GM21423 (cell line): ENCODE measurements at regions not wholly inside any gene's neighbourhood (a gene's known extent, or its start where the extent isn't known, plus 50 kb on each side); places are given as distances from the start of the nearest gene placed in this dataset.

Experiments
- ATAC-seq: cut with Tn5 transposase; IDR thresholded peaks from one replicate; pipeline ENCODE4 v1.9.1; 2021; ENCODE audit warnings: mild to moderate bottlenecking, moderate library complexity; ENCODE audit not compliant: unreplicated experiment

DNA sequence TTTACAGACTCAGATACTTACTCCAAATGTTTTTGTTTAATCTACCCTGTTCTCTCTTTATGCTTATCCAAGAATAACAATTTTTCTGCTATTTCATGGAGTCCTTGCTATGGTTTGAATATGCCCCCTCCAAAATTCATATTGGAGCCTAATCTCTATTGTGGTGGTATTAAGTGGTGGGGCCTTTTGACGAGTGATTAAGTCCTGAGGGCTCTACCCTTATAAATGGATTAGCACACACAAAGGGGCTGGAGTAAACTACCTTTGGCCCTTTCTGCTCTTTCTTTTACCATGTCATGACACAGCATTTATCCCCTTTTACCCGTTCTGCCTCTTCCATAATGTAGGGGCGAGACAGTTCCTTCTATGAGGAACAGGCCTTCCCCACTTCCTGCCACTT is 285.5 kb downstream of the GASK1B start:
- ATAC-seq = no peak

DNA sequence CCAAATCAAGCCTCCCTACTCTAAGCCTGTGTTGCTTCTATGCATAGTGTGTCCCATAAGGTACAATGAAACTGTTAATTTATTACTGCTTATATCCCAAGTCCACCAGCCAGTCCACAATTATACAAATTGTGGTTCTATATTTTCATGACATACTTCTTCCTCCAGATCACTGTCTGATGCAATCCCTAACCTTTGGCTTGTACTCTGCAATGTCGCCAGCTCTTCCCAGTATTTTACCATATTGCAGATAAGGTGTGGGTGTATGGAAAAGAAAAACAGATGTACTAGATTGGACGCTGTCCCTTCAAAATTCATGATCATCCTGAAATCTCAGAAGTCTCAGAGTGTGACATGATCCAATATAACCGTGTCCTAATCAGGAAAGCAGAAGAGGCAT is 286.2 kb downstream of the GASK1B start:
- ATAC-seq = no peak

GRCh38 chr4:157885811-157886210 is 287.0 kb downstream of the GASK1B start:
- ATAC-seq = no peak

DNA sequence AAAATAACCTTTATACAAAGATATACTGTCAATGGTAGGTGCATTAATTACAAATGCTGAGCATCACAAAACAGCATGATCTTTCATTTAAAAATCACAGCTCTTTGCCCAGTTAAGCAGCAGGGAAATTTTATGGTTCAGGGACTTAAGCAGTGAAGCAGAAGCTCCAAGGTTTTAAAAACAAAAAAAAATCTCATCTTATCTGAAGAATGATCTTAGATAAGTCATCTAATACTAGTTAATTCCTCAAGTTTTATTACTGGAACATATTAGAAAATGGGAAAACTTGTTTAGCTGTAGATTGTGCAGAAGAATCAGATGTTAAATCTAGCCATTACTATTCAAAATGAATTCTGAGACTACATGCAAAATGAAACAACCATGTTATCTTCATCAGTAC is 289.9 kb downstream of the GASK1B start:
- ATAC-seq = no peak

GRCh38 chr4:157880761-157881160 is 292.1 kb downstream of the GASK1B start:
- no peak for ATAC-seq

GRCh38 chr4:157854819-157855218 is 318.0 kb downstream of the GASK1B start:
- no peak for ATAC-seq

GRCh38 chr4:157840648-157841047 is 332.2 kb downstream of the GASK1B start:
- ATAC-seq = no peak

- no peak for ATAC-seq
Measured at GRCh38 chr4:157840034-157840433, 332.8 kb downstream of the GASK1B start.

GRCh38 chr4:157838366-157838765 is 334.5 kb downstream of the GASK1B start:
- ATAC-seq = no peak

- ATAC-seq = no peak
Measured at GRCh38 chr4:157837071-157837703, 335.6 kb downstream of the GASK1B start.

DNA sequence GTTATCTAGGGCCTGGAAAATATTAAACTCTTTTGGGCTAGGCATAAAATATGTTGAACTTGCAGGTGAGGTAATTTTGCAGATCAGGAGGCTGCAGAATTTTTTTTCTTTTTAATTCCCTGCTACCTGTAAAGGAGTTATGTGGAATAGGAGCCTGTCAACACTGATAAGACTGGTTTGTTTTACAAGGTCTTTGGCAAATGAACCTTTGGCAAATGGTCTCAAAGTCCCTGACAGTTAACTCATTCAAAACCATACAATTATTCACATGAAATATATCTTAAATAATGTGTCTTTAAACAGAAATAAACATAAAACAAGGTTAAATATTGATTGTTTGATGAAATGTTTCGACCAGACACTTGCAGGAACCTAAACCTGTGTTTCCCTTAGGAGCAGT is 340.2 kb downstream of the GASK1B start:
- ATAC-seq = no peak

- ATAC-seq = no peak
Measured at GRCh38 chr4:157824021-157824420, 348.8 kb downstream of the GASK1B start.

DNA sequence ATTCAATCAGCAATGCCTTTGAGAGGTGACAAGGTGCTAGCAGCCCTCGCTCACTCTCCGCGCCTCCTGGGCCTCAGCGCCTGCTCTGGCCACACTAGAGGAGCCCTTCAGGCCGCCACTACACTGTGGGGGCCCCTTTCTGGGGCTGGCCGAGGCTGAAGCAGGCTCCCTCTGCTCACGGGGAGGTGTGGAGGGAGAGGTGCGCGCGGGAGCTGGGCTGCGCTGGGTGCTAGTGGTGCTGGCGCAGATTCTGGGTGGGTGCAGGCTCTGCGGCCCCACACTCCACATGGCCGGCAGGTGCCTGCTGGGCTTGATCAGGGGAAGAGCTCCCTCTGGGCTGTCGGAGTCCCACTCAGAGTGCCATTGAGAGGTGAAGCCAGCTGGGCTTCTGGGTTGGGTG is 351.0 kb downstream of the GASK1B start:
- no peak for ATAC-seq

DNA sequence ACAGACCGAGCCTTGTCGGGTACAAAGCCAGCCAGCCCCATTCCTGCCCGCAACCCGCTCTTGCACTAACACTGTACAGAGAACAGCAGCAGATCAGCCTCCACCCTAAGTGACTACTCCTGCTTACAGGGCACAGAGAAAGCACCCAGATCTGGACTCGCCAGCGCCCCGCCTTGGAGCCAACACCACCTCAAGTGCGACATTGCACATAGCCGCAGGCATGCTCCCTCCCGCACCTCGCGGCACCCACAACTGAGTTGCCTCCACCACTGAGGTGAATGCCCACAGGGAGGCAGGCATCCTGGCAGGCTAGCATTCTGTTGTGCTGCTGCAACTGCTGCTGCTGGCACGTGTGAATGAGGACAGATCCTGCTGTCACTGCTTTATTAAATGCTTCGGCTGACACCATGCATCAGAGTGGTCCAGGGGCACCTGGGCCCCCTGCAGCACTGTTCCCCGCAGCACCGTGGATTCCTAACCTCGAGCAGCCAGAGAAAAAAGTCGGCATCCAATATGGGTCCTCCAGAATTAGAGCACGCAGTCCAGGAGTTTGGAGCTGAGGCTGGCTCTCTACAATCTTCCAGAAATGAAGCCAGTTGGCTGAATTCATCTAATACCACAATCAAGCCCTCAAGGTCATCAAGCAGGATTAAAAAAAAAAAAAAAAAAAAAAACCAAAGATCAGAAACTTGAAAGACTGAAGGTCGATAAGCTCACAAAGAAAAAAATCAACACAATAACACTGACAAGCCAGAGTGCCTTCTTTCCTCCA is 352.9 kb downstream of the GASK1B start:
- no peak for ATAC-seq

DNA sequence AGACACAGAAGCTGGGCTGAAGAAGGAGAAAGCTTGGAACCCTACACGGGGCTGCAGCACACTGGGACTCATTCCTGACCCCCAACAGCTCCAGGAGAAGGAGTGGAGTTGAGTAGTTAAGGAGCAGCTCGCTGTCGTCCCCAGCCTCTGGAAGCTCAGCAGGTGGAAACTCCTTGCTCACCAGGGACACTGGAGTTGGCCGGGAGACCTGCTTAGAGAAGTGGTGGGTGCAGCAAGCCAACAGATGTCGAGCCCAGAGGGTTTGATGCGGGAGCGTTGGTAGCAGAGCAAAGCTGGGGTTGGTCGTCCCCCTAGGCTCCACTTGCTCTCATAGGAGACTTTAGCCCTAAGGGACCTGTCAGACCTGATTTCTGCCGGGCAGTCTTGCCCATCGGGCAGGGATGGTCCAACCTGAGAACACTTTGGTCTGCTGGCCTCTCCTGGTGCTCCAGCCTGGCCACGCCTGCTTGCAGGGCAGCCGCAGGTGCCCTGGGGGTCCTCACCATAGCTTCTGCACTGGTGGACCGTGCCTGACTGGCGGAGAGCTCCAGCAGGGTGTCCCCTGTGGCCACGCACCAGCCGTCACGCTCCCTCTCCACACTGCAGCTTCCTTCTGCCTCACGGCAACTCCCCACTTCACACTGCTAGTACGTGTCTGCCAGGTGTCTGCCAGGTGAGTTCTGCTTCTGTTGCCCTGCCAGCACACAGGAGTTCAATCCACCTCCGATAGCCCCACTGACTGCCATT is 353.7 kb downstream of the GASK1B start:
- no peak for ATAC-seq

DNA sequence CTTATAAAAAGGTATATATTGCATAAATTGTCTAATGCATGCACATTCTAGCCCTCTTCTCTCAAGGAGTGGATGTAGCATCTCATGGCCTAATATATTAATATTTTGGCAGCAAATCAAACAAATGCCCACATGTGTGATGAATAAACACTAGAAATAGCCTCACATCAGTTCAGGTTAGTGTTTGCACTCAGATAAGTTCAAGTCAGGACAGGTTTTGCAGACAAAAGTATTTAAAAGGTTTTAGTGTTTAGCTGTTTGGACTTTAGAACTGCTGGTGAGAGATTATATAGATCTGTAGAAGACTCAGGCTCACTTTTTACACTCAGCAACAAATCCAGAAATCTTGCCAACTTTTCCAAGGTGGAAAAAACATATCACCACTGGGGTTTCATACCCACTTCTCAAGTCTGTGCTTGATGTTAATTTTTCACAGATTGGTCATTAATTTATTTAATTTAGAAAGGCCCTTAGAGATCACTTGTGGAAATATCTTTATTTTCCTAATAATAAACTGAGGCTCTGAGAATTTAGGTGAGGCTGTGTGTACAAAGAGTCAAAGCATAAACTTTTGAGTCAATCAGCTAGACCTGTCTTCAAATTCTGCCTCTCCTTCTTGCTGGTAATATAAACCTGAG is 362.6 kb downstream of the GASK1B start:
- ATAC-seq = no peak

GRCh38 chr4:157808796-157809383 is 363.9 kb downstream of the GASK1B start:
- no peak for ATAC-seq

DNA sequence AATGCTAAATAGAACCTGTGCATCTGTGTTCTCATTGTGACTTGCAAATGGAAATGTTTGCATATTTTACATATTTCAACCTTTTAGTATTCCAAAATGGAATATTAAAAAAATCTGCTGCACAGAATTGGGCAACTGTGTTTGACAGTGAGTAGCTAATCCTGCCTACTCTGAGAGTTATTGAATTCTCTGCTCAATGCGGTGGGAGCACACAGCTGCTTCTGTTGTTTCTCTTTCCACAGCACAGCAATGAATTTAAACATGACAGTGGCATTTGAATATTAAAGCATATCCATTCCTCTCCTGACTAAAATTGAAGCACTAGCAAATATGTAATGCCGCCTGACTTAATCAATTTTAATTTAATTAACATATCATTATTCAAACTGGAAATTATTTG is 366.6 kb downstream of the GASK1B start:
- ATAC-seq = no peak

DNA sequence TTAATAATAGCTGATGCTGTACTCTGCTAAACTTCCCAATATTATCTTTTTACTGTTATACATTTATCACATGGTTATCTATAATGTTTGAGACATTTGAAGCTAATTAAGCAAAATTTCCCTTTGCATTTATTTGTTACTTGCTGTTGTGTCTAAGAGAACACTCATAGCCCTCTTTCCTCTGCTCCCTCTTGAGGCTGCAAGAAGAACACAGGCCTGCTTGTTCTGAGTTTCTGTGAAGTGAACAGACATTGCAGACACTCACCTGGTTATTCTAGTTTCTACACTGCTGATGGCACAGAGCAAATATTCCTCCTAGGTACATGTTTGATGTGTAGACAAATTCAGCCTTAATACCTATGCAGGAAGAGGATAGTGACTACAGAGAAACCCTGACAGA is 367.8 kb downstream of the GASK1B start:
- ATAC-seq = no peak

DNA sequence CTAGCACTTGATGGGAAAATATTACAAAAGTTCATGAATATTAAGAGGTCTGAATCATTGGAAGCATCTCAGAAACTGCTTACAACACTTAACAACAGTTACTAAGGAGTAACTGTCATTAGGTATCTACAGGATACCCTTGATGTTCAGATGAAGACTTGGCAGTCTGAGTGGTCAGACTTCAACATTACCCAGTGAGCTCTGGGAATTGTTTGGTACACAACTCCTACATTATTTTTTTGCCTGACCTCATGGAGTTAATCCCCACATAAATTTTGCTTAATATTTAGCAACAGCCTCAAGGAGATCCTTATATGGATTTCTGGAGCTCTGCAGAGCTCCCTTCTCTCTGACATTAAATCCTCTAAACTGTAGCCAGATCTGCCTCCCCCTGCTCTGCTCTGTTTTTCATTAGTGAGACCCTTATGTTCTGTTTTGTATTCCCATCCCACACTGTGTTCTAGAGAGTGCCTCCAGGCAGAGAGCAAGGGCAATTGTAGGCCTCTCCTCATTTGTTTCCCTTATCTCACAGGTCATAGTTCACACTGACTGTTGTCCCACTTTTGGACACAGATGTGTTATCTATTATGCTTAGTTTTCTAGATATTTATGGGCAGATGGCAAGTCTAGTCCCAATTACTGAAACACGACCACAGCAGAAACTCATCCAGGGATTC is 368.8 kb downstream of the GASK1B start:
- ATAC-seq = no peak

GRCh38 chr4:157803421-157803820 is 369.4 kb downstream of the GASK1B start:
- ATAC-seq = no peak
